ENCODE measurements at regions not wholly inside any gene's neighbourhood (a gene's known extent, or its start where the extent isn't known, plus 50 kb on each side); places are given as distances from the start of the nearest gene placed in this dataset.

GRCh38 chr11:28736256-28736655, 628.1 kb downstream of the METTL15 start:
- Histone ChIP-seq H3K4me1 (ENCODE audit: control insufficient read depth in 1 of 2, insufficient read depth in 2 of 2, low read depth in 1 of 2, low read length in 1 of 2) (peaks cover 0 to 19% of the 10 kb centered on the region in 2 experiments; a peak in 1 of 4 replicates), H3K36me3 (replicated peaks in 1 of 2; ENCODE audit: control insufficient read depth in 1 of 2, insufficient read depth in 2 of 2, low read length in 1 of 2) (no peaks in the 10 kb centered on the region), H3K4me3 (ENCODE audit: low read depth in 2 of 2, low read length in 1 of 2) (no peak overlapping the region), H3K27me3 (ENCODE audit: insufficient read depth) (no peaks in the 10 kb centered on the region), H2AFZ (ENCODE audit: low read depth) (no peak overlapping the region), H4K20me1 (ENCODE audit: insufficient read depth) (no peaks in the 10 kb centered on the region), H3F3A (replicated peaks; ENCODE audit: insufficient read depth) (no peaks in the 10 kb centered on the region), H3K79me2 (ENCODE audit: insufficient read depth) (no peaks in the 10 kb centered on the region), H3K4me2 (no peak overlapping the region; the same call in 1 of the 2 replicates), H3K9ac (no peak overlapping the region), H3K9me3 (no peaks in the 10 kb centered on the region), H3K9me2 (no peaks in the 10 kb centered on the region), H3K27ac (ENCODE audit: low read depth in 2 of 2, low read length in 1 of 2) (no peak overlapping the region)
- no peak for TF ChIP-seq YY1 (IDR thresholded peaks at IDR 0.05; ENCODE audit: low read depth)
- TF ChIP-seq RFX5 (IDR thresholded peaks at IDR 0.05; ENCODE audit: low read length), result no peak
- TF ChIP-seq JUND (IDR thresholded peaks at IDR 0.05), result no peak
- no peak for TF ChIP-seq GATA2 (CRISPR knock-in tag; IDR thresholded peaks at IDR 0.05)
- no peak for TF ChIP-seq FOSL2 (IDR thresholded peaks at IDR 0.05; ENCODE audit: borderline replicate concordance, low read depth)
- TF ChIP-seq SIN3A (IDR thresholded peaks at IDR 0.05; ENCODE audit: borderline replicate concordance, low read depth, low read length), result no peak
- no peak for TF ChIP-seq FOXM1 (IDR thresholded peaks at IDR 0.05; ENCODE audit: low read depth)
- TF ChIP-seq POLR2AphosphoS5 (IDR thresholded peaks at IDR 0.05; ENCODE audit: low read depth, low read length), result no peak
- no peak for TF ChIP-seq EP300 (IDR thresholded peaks at IDR 0.05; ENCODE audit: borderline replicate concordance in 1 of 2, low read depth in 1 of 2, low read length in 1 of 2)
- no peak for TF ChIP-seq CTCF (IDR thresholded peaks at IDR 0.05)
- no peak for TF ChIP-seq IRF3 (IDR thresholded peaks at IDR 0.05; ENCODE audit: low read depth, low read length)
- TF ChIP-seq FOXJ3 (CRISPR knock-in tag; IDR thresholded peaks at IDR 0.05), result no peak
- TF ChIP-seq EZH2phosphoT487 (IDR thresholded peaks at IDR 0.05; ENCODE audit: borderline replicate concordance, low read depth), result no peak
- TF ChIP-seq RAD21 (IDR thresholded peaks at IDR 0.05; ENCODE audit: low read length), result no peak
- POLR2A ChIA-PET, result no interaction called here
- DNase-seq, result no peak
- CTCF ChIA-PET, result no interaction called here

- Histone ChIP-seq H3F3A (replicated peaks; ENCODE audit: insufficient read depth) (no peaks in the 10 kb centered on the region), H2AFZ (ENCODE audit: low read depth) (no peak overlapping the region), H3K4me2 (no peak overlapping the region), H3K36me3 (replicated peaks in 1 of 2; ENCODE audit: control insufficient read depth in 1 of 2, insufficient read depth in 2 of 2, low read length in 1 of 2) (no peaks in the 10 kb centered on the region), H3K27ac (ENCODE audit: low read depth in 2 of 2, low read length in 1 of 2) (no peak overlapping the region), H3K27me3 (ENCODE audit: insufficient read depth) (no peaks in the 10 kb centered on the region), H3K4me1 (ENCODE audit: control insufficient read depth in 1 of 2, insufficient read depth in 2 of 2, low read depth in 1 of 2, low read length in 1 of 2) (peaks cover 0 to 23% of the 10 kb centered on the region in 2 experiments; a peak in 1 of 4 replicates), H4K20me1 (ENCODE audit: insufficient read depth) (no peaks in the 10 kb centered on the region), H3K4me3 (ENCODE audit: low read depth in 2 of 2, low read length in 1 of 2) (no peak overlapping the region), H3K9me3 (no peaks in the 10 kb centered on the region), H3K9ac (no peak overlapping the region), H3K9me2 (no peaks in the 10 kb centered on the region), H3K79me2 (ENCODE audit: insufficient read depth) (no peaks in the 10 kb centered on the region)
- ChIA-PET POLR2A (no interaction called here), CTCF (no interaction called here)
- 94% methylated on average over 1 of the region's 1 CpG for WGBS (ENCODE audit: low lambda C conversion rate)
- no peak for DNase-seq
- no peak for TF ChIP-seq POLR2AphosphoS5 (IDR thresholded peaks at IDR 0.05; ENCODE audit: low read depth, low read length)
- TF ChIP-seq MXI1 (IDR thresholded peaks at IDR 0.05; ENCODE audit: low read depth, low read length), result no peak
- no peak for TF ChIP-seq CHD2 (IDR thresholded peaks at IDR 0.05; ENCODE audit: low read length, partially characterized antibody)
- TF ChIP-seq RXRA (IDR thresholded peaks at IDR 0.05; ENCODE audit: borderline replicate concordance, low read depth), result no peak
- no peak for TF ChIP-seq GATA2 (CRISPR knock-in tag; IDR thresholded peaks at IDR 0.05)
Observed at GRCh38 chr11:28735511-28735910, 627.3 kb downstream of the METTL15 start.
